ENCODE measurements at regions not wholly inside any gene's neighbourhood (a gene's known extent, or its start where the extent isn't known, plus 50 kb on each side); places are given as distances from the start of the nearest gene placed in this dataset.

GRCh38 chr1:14115976-14116375 lies 416.0 kb downstream of the PRDM2 start:
- Histone ChIP-seq H3K27me3 (ENCODE audit: control insufficient read depth, insufficient read depth, low read length) (no peaks in the 10 kb centered on the region), H3K36me3 (ENCODE audit: control insufficient read depth, insufficient read depth, low read length) (no peaks in the 10 kb centered on the region), H3K4me3 (ENCODE audit: low read depth, low read length) (no peak overlapping the region)
- no peak for TF ChIP-seq CTCF (IDR thresholded peaks at IDR 0.05; ENCODE audit: insufficient read depth, low read length, severe bottlenecking)
- FAIRE-seq (no peak), DNase-seq (ENCODE audit: low read depth) (no peak)

- peak; percentile 69 for DNase-seq (ENCODE audit: low read depth)
- Histone ChIP-seq H3K36me3 (ENCODE audit: control insufficient read depth, insufficient read depth, low read length) (no peaks in the 10 kb centered on the region), H3K4me3 (ENCODE audit: low read depth, low read length) (no peak overlapping the region), H3K27me3 (ENCODE audit: control insufficient read depth, insufficient read depth, low read length) (no peaks in the 10 kb centered on the region)
- FAIRE-seq: no peak
- no peak for TF ChIP-seq CTCF (IDR thresholded peaks at IDR 0.05; ENCODE audit: insufficient read depth, low read length, severe bottlenecking)
Measured at GRCh38 chr1:14117700-14118099, 417.7 kb downstream of the PRDM2 start.

- DNase-seq (ENCODE audit: low read depth) (no peak), FAIRE-seq (no peak)
Measured at GRCh38 chr1:14118691-14119485, 418.9 kb downstream of the PRDM2 start.

GRCh38 chr1:14120895-14121294 lies 420.9 kb downstream of the PRDM2 start:
- Histone ChIP-seq H3K36me3 (ENCODE audit: control insufficient read depth, insufficient read depth, low read length) (no peaks in the 10 kb centered on the region), H3K4me3 (ENCODE audit: low read depth, low read length) (no peak overlapping the region), H3K27me3 (ENCODE audit: control insufficient read depth, insufficient read depth, low read length) (no peaks in the 10 kb centered on the region)
- FAIRE-seq (peak; percentile 72), DNase-seq (ENCODE audit: low read depth) (peak; percentile 86)
- no peak for TF ChIP-seq CTCF (IDR thresholded peaks at IDR 0.05; ENCODE audit: insufficient read depth, low read length, severe bottlenecking)

More at GRCh38 chr1:14118691-14119485, 418.9 kb downstream of the PRDM2 start:
- no peak for TF ChIP-seq CTCF (IDR thresholded peaks at IDR 0.05; ENCODE audit: insufficient read depth, low read length, severe bottlenecking)
- Histone ChIP-seq H3K4me3 (ENCODE audit: low read depth, low read length) (no peak overlapping the region), H3K36me3 (ENCODE audit: control insufficient read depth, insufficient read depth, low read length) (no peaks in the 10 kb centered on the region), H3K27me3 (ENCODE audit: control insufficient read depth, insufficient read depth, low read length) (no peaks in the 10 kb centered on the region)

- no peak for TF ChIP-seq CTCF (IDR thresholded peaks at IDR 0.05; ENCODE audit: insufficient read depth, low read length, severe bottlenecking)
- FAIRE-seq: peak; percentile 36
Measured at GRCh38 chr1:14128096-14128495, 428.1 kb downstream of the PRDM2 start.

GRCh38 chr1:14129009-14129408 lies 429.0 kb downstream of the PRDM2 start:
- Histone ChIP-seq H3K27me3 (ENCODE audit: control insufficient read depth, insufficient read depth, low read length) (no peaks in the 10 kb centered on the region), H3K36me3 (ENCODE audit: control insufficient read depth, insufficient read depth, low read length) (no peaks in the 10 kb centered on the region), H3K4me3 (ENCODE audit: low read depth, low read length) (no peak overlapping the region)
- FAIRE-seq (no peak), DNase-seq (ENCODE audit: low read depth) (no peak)
- no peak for TF ChIP-seq CTCF (IDR thresholded peaks at IDR 0.05; ENCODE audit: insufficient read depth, low read length, severe bottlenecking)

More at GRCh38 chr1:14128096-14128495, 428.1 kb downstream of the PRDM2 start:
- H3K36me3 ChIP-seq (ENCODE audit: control insufficient read depth, insufficient read depth, low read length): no peaks in the 10 kb centered on the region
- H3K4me3 ChIP-seq (ENCODE audit: low read depth, low read length): no peak overlapping the region
- H3K27me3 ChIP-seq (ENCODE audit: control insufficient read depth, insufficient read depth, low read length): no peaks in the 10 kb centered on the region
- peak; percentile 39 for DNase-seq (ENCODE audit: low read depth)

Data from bronchial epithelial cell (primary cell).